Heart left ventricle (tissue), 16 donors: ENCODE measurements at regions not wholly inside any gene's neighbourhood (a gene's known extent, or its start where the extent isn't known, plus 50 kb on each side); places are given as distances from the start of the nearest gene placed in this dataset.

Source experiments
- ATAC-seq, 4 donors: fragments of 200-7000 bp; cut with Tn5 transposase; one replicate each; pipeline ENCODE4 v1.9.1; 2020 to 2022; ENCODE audit warnings: moderate library complexity in 4 of 4, mild to moderate bottlenecking in 3 of 4, moderate number of reproducible peaks in 1 of 4
- DNase-seq, 5 donors: peaks; one replicate each; pipeline ENCODE4 v3.0.0-alpha.2; 2020
- H3K27ac ChIP-seq, 12 donors: fragments of 200-600 bp; sonication (generic) in 4 of 12; one replicate each; pipeline versions ENCODE4 v1.5.0 to v1.8.0; 2016 to 2022; ENCODE audit warnings: mild to moderate bottlenecking in 2 of 12
- H3K27me3 ChIP-seq, 9 donors: fragments of 200-600 bp; sonication (generic) in 2 of 9; one replicate each; pipeline versions ENCODE4 v1.5.1 to v1.8.0; 2016 to 2022; ENCODE audit warnings: mild to moderate bottlenecking in 3 of 9
- H3K36me3 ChIP-seq, 9 donors: fragments of 200-600 bp; sonication (generic) in 2 of 9; one replicate each; pipeline versions ENCODE4 v1.5.0 to v1.8.0; 2018 to 2022; ENCODE audit warnings: mild to moderate bottlenecking in 2 of 9
- H3K4me1 ChIP-seq, 12 donors: fragments of 200-600 bp; sonication (generic) in 4 of 12; one replicate each; pipeline versions ENCODE4 v1.5.0 to v1.8.0; 2016 to 2022; ENCODE audit warnings: mild to moderate bottlenecking in 3 of 12
- H3K4me3 ChIP-seq, 12 donors: fragments of 200-600 bp; sonication (generic) in 4 of 12; one replicate each; pipeline versions ENCODE4 v1.5.0 to v1.8.0; 2017 to 2022; ENCODE audit warnings: mild to moderate bottlenecking in 9 of 12, moderate library complexity in 4 of 12
- H3K9me3 ChIP-seq, 12 donors: fragments of 200-600 bp; sonication (generic) in 4 of 12; one replicate each; pipeline versions ENCODE4 v1.5.0 to v1.8.0; 2016 to 2022; ENCODE audit warnings: mild to moderate bottlenecking in 1 of 12
- POLR2A ChIP-seq, 2 donors: fragments of 450-650 bp; IDR thresholded peaks; one replicate each; pipeline ENCODE4 v1.6.1; 2017; ENCODE audit warnings: antibody characterized with exemption in 2 of 2, mild to moderate bottlenecking in 2 of 2, moderate library complexity in 2 of 2
- WGBS, 4 donors: extraction: QIAGEN DNeasy Blood & Tissue Kit in 2 of 4; methylation state at CpG; one replicate each; pipeline versions ENCODE4 v1.1.5 to v1.1.7; 2013 to 2018; 5-methylcytosine and 5-hydroxymethylcytosine counted together
- intact Hi-C, 10 donors: fragments of 100-400 bp; cut with DNase I; formaldehyde crosslinking; loops; one replicate each; pipeline versions ENCODE4 v1.11.1 to v1.14.2; 2022
- TF ChIP-seq, protein P1 (sequence below), 12 donors: fragments of 200-600 bp; sonication (generic) in 4 of 12; IDR thresholded peaks; one replicate each; pipeline versions ENCODE4 v1.5.0 to v1.8.0; 2018 to 2022; ENCODE audit warnings: antibody characterized with exemption in 12 of 12, mild to moderate bottlenecking in 5 of 12
- donor health status: ischemic (EF 13 %, LVEDD 7.1; RV severe dilation, severe dysfunction).
- donor health status: healthy with polysubstance abuse.
- donor health status: DM: no; HTN: yes; CAD: no.
- donor health status: DM: no; HTN: no; CAD: no.
- donor health status: ischemic (EF 25% LVEDD 6.9; RV normal size, moderate dysfunction).
- donor health status: ischemic (EF 25% LVEDD 5.7; RV mildly dilated, moderate dysfunction).
- donor health status: healthy.
- donor health status: DM: yes; HTN: yes; CAD: no.
- donor health status: ischemic (EF 35%, LVEDD 5.7; RV mildly dilated, moderate dysfunction).
- donor health status: nonischemic (EF 11% LVEDD 7.7; RV severe dilation, severe dysfunction).
- donor health status: DM: yes; HTN: yes; CAD: no.
- donor health status: PGD.
- donor health status: ischemic (EF 29% LVEDD 5.4; RV normal size, mild dysfunction).
- donor health status: nonischemic (EF 23%, LVEDD 6.1; RV moderate dilation, normal function).

GRCh38 chr5:3201941-3202340, 393.7 kb upstream of the IRX1 start:
- 92 to 97% (median 94%) methylated on average over 3 to 6 of the region's 6 CpGs for WGBS, 4 donors
- intact Hi-C loops: no loop called here
- H3K4me1 ChIP-seq: peaks cover 0 to 6% (median 0%) of the 10 kb centered on the region in 12 donors

GRCh38 chr5:3201121-3201520, 394.5 kb upstream of the IRX1 start:
- Histone ChIP-seq H3K27me3 (peaks cover 0 to 51% (median 20%) of the 10 kb centered on the region in 9 donors), H3K4me1 (peaks cover 0 to 6% (median 0%) of the 10 kb centered on the region in 12 donors), H3K27ac (no peak overlapping the region), H3K36me3 (no peaks in the 10 kb centered on the region), H3K4me3 (no peak overlapping the region), H3K9me3 (peaks cover 0 to 6% (median 0%) of the 10 kb centered on the region in 12 donors)
- intact Hi-C loops: no loop called here
- DNase-seq (no peak), ATAC-seq (no peak)
- WGBS, 4 donors: 82 to 86% (median 85%) methylated on average over 8 of the region's 8 CpGs
- TF ChIP-seq, protein P1, sequence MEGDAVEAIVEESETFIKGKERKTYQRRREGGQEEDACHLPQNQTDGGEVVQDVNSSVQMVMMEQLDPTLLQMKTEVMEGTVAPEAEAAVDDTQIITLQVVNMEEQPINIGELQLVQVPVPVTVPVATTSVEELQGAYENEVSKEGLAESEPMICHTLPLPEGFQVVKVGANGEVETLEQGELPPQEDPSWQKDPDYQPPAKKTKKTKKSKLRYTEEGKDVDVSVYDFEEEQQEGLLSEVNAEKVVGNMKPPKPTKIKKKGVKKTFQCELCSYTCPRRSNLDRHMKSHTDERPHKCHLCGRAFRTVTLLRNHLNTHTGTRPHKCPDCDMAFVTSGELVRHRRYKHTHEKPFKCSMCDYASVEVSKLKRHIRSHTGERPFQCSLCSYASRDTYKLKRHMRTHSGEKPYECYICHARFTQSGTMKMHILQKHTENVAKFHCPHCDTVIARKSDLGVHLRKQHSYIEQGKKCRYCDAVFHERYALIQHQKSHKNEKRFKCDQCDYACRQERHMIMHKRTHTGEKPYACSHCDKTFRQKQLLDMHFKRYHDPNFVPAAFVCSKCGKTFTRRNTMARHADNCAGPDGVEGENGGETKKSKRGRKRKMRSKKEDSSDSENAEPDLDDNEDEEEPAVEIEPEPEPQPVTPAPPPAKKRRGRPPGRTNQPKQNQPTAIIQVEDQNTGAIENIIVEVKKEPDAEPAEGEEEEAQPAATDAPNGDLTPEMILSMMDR (IDR thresholded peaks at IDR 0.05): no peak
- no peak for TF ChIP-seq POLR2A (IDR thresholded peaks at IDR 0.05)

More at GRCh38 chr5:3201941-3202340, 393.7 kb upstream of the IRX1 start:
- Histone ChIP-seq H3K27me3 (peaks cover 0 to 43% (median 20%) of the 10 kb centered on the region in 9 donors), H3K27ac (no peak overlapping the region), H3K9me3 (peaks cover 0 to 6% (median 0%) of the 10 kb centered on the region in 12 donors), H3K36me3 (no peaks in the 10 kb centered on the region), H3K4me3 (no peak overlapping the region)
- ATAC-seq: no peak
- no peak for DNase-seq
- TF ChIP-seq, protein P1 (IDR thresholded peaks at IDR 0.05): no peak
- TF ChIP-seq POLR2A (IDR thresholded peaks at IDR 0.05): no peak

GRCh38 chr5:3199962-3200755, 395.5 kb upstream of the IRX1 start:
- intact Hi-C loops: no loop called here
- H3K27me3 ChIP-seq: peaks cover 0 to 59% (median 20%) of the 10 kb centered on the region in 9 donors

GRCh38 chr5:3198074-3198449, 397.6 kb upstream of the IRX1 start:
- no peak for DNase-seq
- Histone ChIP-seq H3K27me3 (peaks cover 0 to 71% (median 20%) of the 10 kb centered on the region in 9 donors), H3K4me1 (peaks cover 0 to 6% (median 0%) of the 10 kb centered on the region in 12 donors), H3K4me3 (peak overlapping the region in 2 of 12 donors; percentile 1 to 26), H3K27ac (no peak overlapping the region), H3K36me3 (no peaks in the 10 kb centered on the region), H3K9me3 (no peaks in the 10 kb centered on the region)
- WGBS, 4 donors: 21 to 40% (median 27%) methylated on average over 7 of the region's 7 CpGs
- TF ChIP-seq, protein P1 (IDR thresholded peaks at IDR 0.05): no peak
- intact Hi-C loops: no loop called here
- ATAC-seq: no peak

More at GRCh38 chr5:3199962-3200755, 395.5 kb upstream of the IRX1 start:
- H3K27ac ChIP-seq: no peak overlapping the region
- TF ChIP-seq, protein P1 (IDR thresholded peaks at IDR 0.05): no peak
- no peak for TF ChIP-seq POLR2A (IDR thresholded peaks at IDR 0.05)
- H3K4me3 ChIP-seq: no peak overlapping the region
- 55 to 68% (median 57%) methylated on average over 15 of the region's 15 CpGs for WGBS, 4 donors
- no peak for ATAC-seq
- peaks cover 0 to 6% (median 0%) of the 10 kb centered on the region in 12 donors for H3K4me1 ChIP-seq
- H3K9me3 ChIP-seq: peaks cover 0 to 6% (median 0%) of the 10 kb centered on the region in 12 donors
- H3K36me3 ChIP-seq: no peaks in the 10 kb centered on the region
- no peak for DNase-seq
